ENCODE measurements at regions not wholly inside any gene's neighbourhood (a gene's known extent, or its start where the extent isn't known, plus 50 kb on each side); places are given as distances from the start of the nearest gene placed in this dataset.

DNA sequence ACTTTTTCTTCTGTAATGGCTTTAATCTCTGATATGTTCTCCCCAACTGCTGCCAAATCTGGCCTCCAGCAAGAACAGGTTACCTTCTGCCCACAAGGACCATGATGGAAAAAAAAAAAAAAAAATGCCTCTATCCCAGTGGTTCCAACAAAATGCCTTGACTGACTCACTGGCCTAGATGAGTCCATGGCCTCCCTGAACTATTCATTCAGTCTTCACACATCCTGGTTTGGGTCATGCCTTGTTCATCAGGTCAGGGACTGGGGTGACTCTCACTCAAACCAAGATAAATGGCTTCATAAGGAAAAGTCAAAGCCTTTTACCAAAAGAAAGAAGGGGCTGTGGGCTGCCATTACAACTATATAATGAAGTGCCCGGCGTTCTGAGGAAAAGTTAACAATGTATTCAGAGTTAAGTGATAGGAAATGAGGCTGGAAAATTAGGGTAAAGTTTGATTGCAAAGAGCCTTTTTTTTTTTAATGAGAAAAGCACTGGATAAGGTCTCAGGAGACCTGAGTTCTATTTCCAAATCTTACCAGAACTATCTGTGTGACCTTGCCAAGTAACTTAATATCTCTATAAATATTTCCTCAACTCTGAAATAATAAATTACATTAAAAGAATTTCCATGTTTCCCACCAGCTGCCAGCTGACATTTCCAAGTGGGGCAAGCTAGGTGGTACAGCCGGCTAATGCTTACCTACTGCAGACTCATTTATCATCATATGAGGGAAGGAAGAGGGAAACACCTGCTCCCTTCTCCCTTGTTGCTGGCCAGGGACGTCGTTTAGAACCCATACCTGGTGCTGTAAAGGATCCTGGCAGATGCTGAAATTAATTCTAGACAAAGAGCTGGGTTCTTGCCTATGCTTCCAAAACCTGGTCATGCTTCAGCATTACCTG lies 380.0 kb upstream of the MARCKS start:
- Histone ChIP-seq H3K27ac (no peak overlapping the region), H3K27me3 (no peaks in the 10 kb centered on the region), H3K36me3 (no peaks in the 10 kb centered on the region), H3K9me3 (no peaks in the 10 kb centered on the region), H3K4me1 (no peaks in the 10 kb centered on the region), H3K4me3 (no peak overlapping the region)
- TF ChIP-seq POLR2AphosphoS5 (IDR thresholded peaks at IDR 0.05) (no peak), POLR2A (IDR thresholded peaks at IDR 0.05) (no peak)
- TF ChIP-seq, protein P1, sequence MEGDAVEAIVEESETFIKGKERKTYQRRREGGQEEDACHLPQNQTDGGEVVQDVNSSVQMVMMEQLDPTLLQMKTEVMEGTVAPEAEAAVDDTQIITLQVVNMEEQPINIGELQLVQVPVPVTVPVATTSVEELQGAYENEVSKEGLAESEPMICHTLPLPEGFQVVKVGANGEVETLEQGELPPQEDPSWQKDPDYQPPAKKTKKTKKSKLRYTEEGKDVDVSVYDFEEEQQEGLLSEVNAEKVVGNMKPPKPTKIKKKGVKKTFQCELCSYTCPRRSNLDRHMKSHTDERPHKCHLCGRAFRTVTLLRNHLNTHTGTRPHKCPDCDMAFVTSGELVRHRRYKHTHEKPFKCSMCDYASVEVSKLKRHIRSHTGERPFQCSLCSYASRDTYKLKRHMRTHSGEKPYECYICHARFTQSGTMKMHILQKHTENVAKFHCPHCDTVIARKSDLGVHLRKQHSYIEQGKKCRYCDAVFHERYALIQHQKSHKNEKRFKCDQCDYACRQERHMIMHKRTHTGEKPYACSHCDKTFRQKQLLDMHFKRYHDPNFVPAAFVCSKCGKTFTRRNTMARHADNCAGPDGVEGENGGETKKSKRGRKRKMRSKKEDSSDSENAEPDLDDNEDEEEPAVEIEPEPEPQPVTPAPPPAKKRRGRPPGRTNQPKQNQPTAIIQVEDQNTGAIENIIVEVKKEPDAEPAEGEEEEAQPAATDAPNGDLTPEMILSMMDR (IDR thresholded peaks at IDR 0.05), result no peak
- intact Hi-C loops (cut with DNase I; ENCODE audit: low total_unique reads), result no loop called here
- no peak for DNase-seq (ENCODE audit: low spot score in 2 of 2)

DNA sequence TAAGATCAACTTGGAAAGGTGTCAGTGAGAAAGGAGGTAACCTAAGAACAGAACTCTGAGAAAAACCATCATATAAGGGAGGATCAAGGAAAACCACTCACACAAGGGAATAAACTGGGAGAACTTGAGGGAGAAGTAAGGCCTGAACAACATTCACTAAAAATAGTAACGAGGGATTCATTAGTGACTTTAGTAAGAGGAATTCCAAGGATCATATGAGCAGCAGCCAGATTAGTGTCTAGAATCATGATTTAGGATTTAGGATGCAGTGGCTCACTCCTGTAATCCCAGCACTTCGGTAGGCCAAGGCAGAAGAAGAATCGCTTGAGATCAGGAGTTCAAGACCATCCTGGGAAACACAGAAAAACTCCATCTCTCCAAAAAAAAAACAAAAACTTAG lies 376.5 kb upstream of the MARCKS start:
- H3K27ac ChIP-seq, result no peak overlapping the region
- no peak for DNase-seq (ENCODE audit: low spot score in 2 of 2)
- no peak overlapping the region for H3K4me3 ChIP-seq
- no peaks in the 10 kb centered on the region for H3K9me3 ChIP-seq
- TF ChIP-seq, protein P1 (IDR thresholded peaks at IDR 0.05), result no peak
- TF ChIP-seq POLR2A (IDR thresholded peaks at IDR 0.05) (no peak), POLR2AphosphoS5 (IDR thresholded peaks at IDR 0.05) (no peak)
- intact Hi-C loops (cut with DNase I; ENCODE audit: low total_unique reads), result loop anchor here (5.0 kb wide), 1 partner anchor 262 kb away; no protein-coding TSS in a partner anchor
- no peaks in the 10 kb centered on the region for H3K36me3 ChIP-seq
- no peaks in the 10 kb centered on the region for H3K4me1 ChIP-seq
- H3K27me3 ChIP-seq, result no peaks in the 10 kb centered on the region

GRCh38 chr6:113481458-113481857 lies 375.7 kb upstream of the MARCKS start:
- intact Hi-C loops (cut with DNase I; ENCODE audit: low total_unique reads), result loop anchor here (5.0 kb wide), 1 partner anchor 261 kb away; no protein-coding TSS in a partner anchor
- TF ChIP-seq POLR2AphosphoS5 (IDR thresholded peaks at IDR 0.05), result no peak
- TF ChIP-seq POLR2A (IDR thresholded peaks at IDR 0.05), result no peak
- TF ChIP-seq, protein P1 (IDR thresholded peaks at IDR 0.05), result no peak
- DNase-seq (ENCODE audit: low spot score in 2 of 2), result no peak
- no peaks in the 10 kb centered on the region for H3K36me3 ChIP-seq
- no peaks in the 10 kb centered on the region for H3K4me1 ChIP-seq
- H3K9me3 ChIP-seq, result no peaks in the 10 kb centered on the region
- no peak overlapping the region for H3K27ac ChIP-seq
- no peak overlapping the region for H3K4me3 ChIP-seq
- no peaks in the 10 kb centered on the region for H3K27me3 ChIP-seq

DNA sequence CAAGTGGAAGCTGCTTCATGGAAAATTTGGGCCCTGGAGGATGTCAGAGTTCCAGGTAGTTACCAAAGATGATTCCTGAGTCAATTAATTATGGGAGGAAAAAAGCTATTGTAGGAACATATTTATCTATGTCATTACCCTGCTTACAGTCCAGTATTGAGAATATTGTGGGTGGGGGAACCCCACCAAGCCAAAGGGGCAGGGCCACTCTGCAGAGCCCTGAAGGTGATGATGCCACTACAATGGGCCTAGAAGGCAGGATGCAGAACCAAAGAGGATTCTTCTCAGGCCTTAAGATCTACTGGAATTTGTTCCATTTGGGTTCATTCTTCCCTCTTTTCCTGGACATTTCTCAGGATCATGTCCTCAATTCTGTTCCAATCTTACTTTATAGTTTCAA lies 375.2 kb upstream of the MARCKS start:
- Histone ChIP-seq H3K27ac (no peak overlapping the region), H3K4me3 (no peak overlapping the region), H3K27me3 (no peaks in the 10 kb centered on the region), H3K9me3 (no peaks in the 10 kb centered on the region), H3K4me1 (no peaks in the 10 kb centered on the region), H3K36me3 (no peaks in the 10 kb centered on the region)
- intact Hi-C loops (cut with DNase I; ENCODE audit: low total_unique reads), result loop anchor here (5.0 kb wide), 1 partner anchor 260 kb away; no protein-coding TSS in a partner anchor
- no peak for TF ChIP-seq POLR2AphosphoS5 (IDR thresholded peaks at IDR 0.05)
- TF ChIP-seq, protein P1 (IDR thresholded peaks at IDR 0.05), result no peak
- TF ChIP-seq POLR2A (IDR thresholded peaks at IDR 0.05), result no peak
- no peak for DNase-seq (ENCODE audit: low spot score in 2 of 2)

- TF ChIP-seq POLR2AphosphoS5 (IDR thresholded peaks at IDR 0.05) (no peak), POLR2A (IDR thresholded peaks at IDR 0.05) (no peak)
- TF ChIP-seq, protein P1 (IDR thresholded peaks at IDR 0.05), result no peak
Observed at GRCh38 chr6:113482771-113483170, 374.4 kb upstream of the MARCKS start.

More at GRCh38 chr6:113482771-113483170, 374.4 kb upstream of the MARCKS start:
- Histone ChIP-seq H3K27me3 (no peaks in the 10 kb centered on the region), H3K4me1 (no peaks in the 10 kb centered on the region), H3K27ac (no peak overlapping the region), H3K36me3 (no peaks in the 10 kb centered on the region), H3K4me3 (no peak overlapping the region), H3K9me3 (no peaks in the 10 kb centered on the region)
- intact Hi-C loops (cut with DNase I; ENCODE audit: low total_unique reads), result loop anchor here (5.0 kb wide), 1 partner anchor 260 kb away; no protein-coding TSS in a partner anchor
- no peak for DNase-seq (ENCODE audit: low spot score in 2 of 2)
